Gastroesophageal sphincter (tissue), 3 donors: ENCODE measurements at regions not wholly inside any gene's neighbourhood (a gene's known extent, or its start where the extent isn't known, plus 50 kb on each side); places are given as distances from the start of the nearest gene placed in this dataset.
A peak's percentile ranks its signal among the peaks of the same experiment; 100 is the strongest.

Experiments
- CTCF ChIP-seq, 4 experiments: fragments of 200-600 bp in 2 of 4; fragments of 450-650 bp in 2 of 4; sonication (generic) in 1 of 4; IDR thresholded peaks; one replicate each; pipeline ENCODE4 v1.5.1; 2017 to 2019; ENCODE audit warnings: antibody characterized with exemption in 4 of 4, mild to moderate bottlenecking in 2 of 4, moderate library complexity in 2 of 4
- POLR2A ChIP-seq, 2 donors: fragments of 450-650 bp; IDR thresholded peaks; one replicate each; pipeline ENCODE4 v1.6.1; 2017; ENCODE audit warnings: antibody characterized with exemption in 2 of 2, mild to moderate bottlenecking in 2 of 2, moderate library complexity in 1 of 2

GRCh38 chr6:18990059-18990978 is 603.2 kb downstream of the RNF144B start:
- TF ChIP-seq CTCF (IDR thresholded peaks at IDR 0.05) (peak in 2 of 4 experiments; percentile 14 to 66), POLR2A (IDR thresholded peaks at IDR 0.05) (no peak)
